ENCODE measurements at regions not wholly inside any gene's neighbourhood (a gene's known extent, or its start where the extent isn't known, plus 50 kb on each side); places are given as distances from the start of the nearest gene placed in this dataset.

GRCh38 chr13:62850331-62850730, 1434.7 kb upstream of the PCDH20 start:
- Histone ChIP-seq H3K9ac (ENCODE audit: low read depth, low read length) (no peak overlapping the region), H3K36me3 (ENCODE audit: insufficient read depth, low read length) (no peaks in the 10 kb centered on the region), H3K27me3 (ENCODE audit: control insufficient read depth, insufficient read depth, low read length) (no peaks in the 10 kb centered on the region), H3K4me1 (ENCODE audit: control insufficient read depth, insufficient read depth, low read length) (no peaks in the 10 kb centered on the region), H3K9me3 (replicated peaks; ENCODE audit: low read length) (no peaks in the 10 kb centered on the region), H3K4me3 (ENCODE audit: low read length) (no peak overlapping the region), H3K4me2 (ENCODE audit: low read length) (no peak overlapping the region)

- Histone ChIP-seq H3K4me1 (ENCODE audit: control insufficient read depth, insufficient read depth, low read length) (no peaks in the 10 kb centered on the region), H3K4me3 (ENCODE audit: low read length) (no peak overlapping the region), H3K9ac (ENCODE audit: low read depth, low read length) (no peak overlapping the region), H3K27me3 (ENCODE audit: control insufficient read depth, insufficient read depth, low read length) (no peaks in the 10 kb centered on the region), H3K36me3 (ENCODE audit: insufficient read depth, low read length) (no peaks in the 10 kb centered on the region), H3K9me3 (replicated peaks; ENCODE audit: low read length) (no peaks in the 10 kb centered on the region), H3K4me2 (ENCODE audit: low read length) (no peak overlapping the region)
Observed at GRCh38 chr13:62847520-62847919, 1431.9 kb upstream of the PCDH20 start.

GRCh38 chr13:62846302-62846701, 1430.7 kb upstream of the PCDH20 start:
- no peaks in the 10 kb centered on the region for H3K36me3 ChIP-seq (ENCODE audit: insufficient read depth, low read length)
- no peak overlapping the region for H3K4me2 ChIP-seq (ENCODE audit: low read length)
- no peaks in the 10 kb centered on the region for H3K4me1 ChIP-seq (ENCODE audit: control insufficient read depth, insufficient read depth, low read length)
- H3K4me3 ChIP-seq (ENCODE audit: low read length) = no peak overlapping the region
- no peak overlapping the region for H3K9ac ChIP-seq (ENCODE audit: low read depth, low read length)
- no peaks in the 10 kb centered on the region for H3K27me3 ChIP-seq (ENCODE audit: control insufficient read depth, insufficient read depth, low read length)
- H3K9me3 ChIP-seq (replicated peaks; ENCODE audit: low read length) = no peaks in the 10 kb centered on the region

GRCh38 chr13:62839338-62839737, 1423.7 kb upstream of the PCDH20 start:
- no peaks in the 10 kb centered on the region for H3K27me3 ChIP-seq (ENCODE audit: control insufficient read depth, insufficient read depth, low read length)
- no peak overlapping the region for H3K9ac ChIP-seq (ENCODE audit: low read depth, low read length)
- no peak overlapping the region for H3K4me3 ChIP-seq (ENCODE audit: low read length)
- no peaks in the 10 kb centered on the region for H3K36me3 ChIP-seq (ENCODE audit: insufficient read depth, low read length)
- no peaks in the 10 kb centered on the region for H3K9me3 ChIP-seq (replicated peaks; ENCODE audit: low read length)
- H3K4me1 ChIP-seq (ENCODE audit: control insufficient read depth, insufficient read depth, low read length) = no peaks in the 10 kb centered on the region
- no peak overlapping the region for H3K4me2 ChIP-seq (ENCODE audit: low read length)

- no peaks in the 10 kb centered on the region for H3K4me1 ChIP-seq (ENCODE audit: control insufficient read depth, insufficient read depth, low read length)
- no peak overlapping the region for H3K4me3 ChIP-seq (ENCODE audit: low read length)
- no peak overlapping the region for H3K9ac ChIP-seq (ENCODE audit: low read depth, low read length)
- H3K4me2 ChIP-seq (ENCODE audit: low read length) = no peak overlapping the region
- no peaks in the 10 kb centered on the region for H3K9me3 ChIP-seq (replicated peaks; ENCODE audit: low read length)
- H3K36me3 ChIP-seq (ENCODE audit: insufficient read depth, low read length) = no peaks in the 10 kb centered on the region
- H3K27me3 ChIP-seq (ENCODE audit: control insufficient read depth, insufficient read depth, low read length) = no peaks in the 10 kb centered on the region
Observed at GRCh38 chr13:62838929-62839328, 1423.3 kb upstream of the PCDH20 start.

GRCh38 chr13:62837895-62838294, 1422.2 kb upstream of the PCDH20 start:
- Histone ChIP-seq H3K4me3 (ENCODE audit: low read length) (no peak overlapping the region), H3K27me3 (ENCODE audit: control insufficient read depth, insufficient read depth, low read length) (no peaks in the 10 kb centered on the region), H3K36me3 (ENCODE audit: insufficient read depth, low read length) (no peaks in the 10 kb centered on the region), H3K4me2 (ENCODE audit: low read length) (no peak overlapping the region), H3K9ac (ENCODE audit: low read depth, low read length) (no peak overlapping the region), H3K4me1 (ENCODE audit: control insufficient read depth, insufficient read depth, low read length) (no peaks in the 10 kb centered on the region), H3K9me3 (replicated peaks; ENCODE audit: low read length) (no peaks in the 10 kb centered on the region)

GRCh38 chr13:62829486-62829885, 1413.8 kb upstream of the PCDH20 start:
- Histone ChIP-seq H3K27me3 (ENCODE audit: control insufficient read depth, insufficient read depth, low read length) (no peaks in the 10 kb centered on the region), H3K9ac (ENCODE audit: low read depth, low read length) (no peak overlapping the region), H3K4me3 (ENCODE audit: low read length) (no peak overlapping the region), H3K36me3 (ENCODE audit: insufficient read depth, low read length) (no peaks in the 10 kb centered on the region), H3K4me2 (ENCODE audit: low read length) (no peak overlapping the region), H3K4me1 (ENCODE audit: control insufficient read depth, insufficient read depth, low read length) (no peaks in the 10 kb centered on the region), H3K9me3 (replicated peaks; ENCODE audit: low read length) (no peaks in the 10 kb centered on the region)

- no peak overlapping the region for H3K9ac ChIP-seq (ENCODE audit: low read depth, low read length)
- H3K4me2 ChIP-seq (ENCODE audit: low read length) = no peak overlapping the region
- no peaks in the 10 kb centered on the region for H3K27me3 ChIP-seq (ENCODE audit: control insufficient read depth, insufficient read depth, low read length)
- H3K36me3 ChIP-seq (ENCODE audit: insufficient read depth, low read length) = no peaks in the 10 kb centered on the region
- no peak overlapping the region for H3K4me3 ChIP-seq (ENCODE audit: low read length)
- H3K9me3 ChIP-seq (replicated peaks; ENCODE audit: low read length) = peaks cover 13% of the 10 kb centered on the region
- H3K4me1 ChIP-seq (ENCODE audit: control insufficient read depth, insufficient read depth, low read length) = no peaks in the 10 kb centered on the region
Observed at GRCh38 chr13:62799931-62800436, 1384.3 kb upstream of the PCDH20 start.

GRCh38 chr13:62799038-62799535, 1383.4 kb upstream of the PCDH20 start:
- no peak overlapping the region for H3K4me3 ChIP-seq (ENCODE audit: low read length)
- no peaks in the 10 kb centered on the region for H3K36me3 ChIP-seq (ENCODE audit: insufficient read depth, low read length)

GRCh38 chr13:62793850-62794249, 1378.2 kb upstream of the PCDH20 start:
- no peak overlapping the region for H3K9ac ChIP-seq (ENCODE audit: low read depth, low read length)
- H3K27me3 ChIP-seq (ENCODE audit: control insufficient read depth, insufficient read depth, low read length) = no peaks in the 10 kb centered on the region
- no peak overlapping the region for H3K4me3 ChIP-seq (ENCODE audit: low read length)
- no peaks in the 10 kb centered on the region for H3K9me3 ChIP-seq (replicated peaks; ENCODE audit: low read length)
- H3K4me1 ChIP-seq (ENCODE audit: control insufficient read depth, insufficient read depth, low read length) = no peaks in the 10 kb centered on the region
- H3K4me2 ChIP-seq (ENCODE audit: low read length) = no peak overlapping the region
- H3K36me3 ChIP-seq (ENCODE audit: insufficient read depth, low read length) = no peaks in the 10 kb centered on the region

More at GRCh38 chr13:62799038-62799535, 1383.4 kb upstream of the PCDH20 start:
- Histone ChIP-seq H3K4me1 (ENCODE audit: control insufficient read depth, insufficient read depth, low read length) (no peaks in the 10 kb centered on the region), H3K27me3 (ENCODE audit: control insufficient read depth, insufficient read depth, low read length) (no peaks in the 10 kb centered on the region), H3K9me3 (replicated peaks; ENCODE audit: low read length) (peaks cover 13% of the 10 kb centered on the region), H3K9ac (ENCODE audit: low read depth, low read length) (no peak overlapping the region), H3K4me2 (ENCODE audit: low read length) (no peak overlapping the region)

GRCh38 chr13:62781866-62782265, 1366.2 kb upstream of the PCDH20 start:
- Histone ChIP-seq H3K36me3 (ENCODE audit: insufficient read depth, low read length) (no peaks in the 10 kb centered on the region), H3K27me3 (ENCODE audit: control insufficient read depth, insufficient read depth, low read length) (no peaks in the 10 kb centered on the region), H3K4me3 (ENCODE audit: low read length) (no peak overlapping the region), H3K4me1 (ENCODE audit: control insufficient read depth, insufficient read depth, low read length) (no peaks in the 10 kb centered on the region), H3K9me3 (replicated peaks; ENCODE audit: low read length) (no peaks in the 10 kb centered on the region), H3K4me2 (ENCODE audit: low read length) (no peak overlapping the region), H3K9ac (ENCODE audit: low read depth, low read length) (no peak overlapping the region)

- no peak overlapping the region for H3K4me2 ChIP-seq (ENCODE audit: low read length)
- H3K4me1 ChIP-seq (ENCODE audit: control insufficient read depth, insufficient read depth, low read length) = no peaks in the 10 kb centered on the region
- no peaks in the 10 kb centered on the region for H3K9me3 ChIP-seq (replicated peaks; ENCODE audit: low read length)
Observed at GRCh38 chr13:62779161-62779560, 1363.5 kb upstream of the PCDH20 start.

More at GRCh38 chr13:62779161-62779560, 1363.5 kb upstream of the PCDH20 start:
- H3K36me3 ChIP-seq (ENCODE audit: insufficient read depth, low read length) = no peaks in the 10 kb centered on the region
- H3K9ac ChIP-seq (ENCODE audit: low read depth, low read length) = no peak overlapping the region
- no peaks in the 10 kb centered on the region for H3K27me3 ChIP-seq (ENCODE audit: control insufficient read depth, insufficient read depth, low read length)
- H3K4me3 ChIP-seq (ENCODE audit: low read length) = no peak overlapping the region

Data from skeletal muscle satellite cell (primary cell).